Hippocampal formation (tissue), 2 donors: ENCODE measurements at regions not wholly inside any gene's neighbourhood (a gene's known extent, or its start where the extent isn't known, plus 50 kb on each side); places are given as distances from the start of the nearest gene placed in this dataset.

Experiments
- DNase-seq, 2 donors: peaks; one replicate each; lab custom pipeline; 2025; lab: John Stamatoyannopoulos, UW

DNA sequence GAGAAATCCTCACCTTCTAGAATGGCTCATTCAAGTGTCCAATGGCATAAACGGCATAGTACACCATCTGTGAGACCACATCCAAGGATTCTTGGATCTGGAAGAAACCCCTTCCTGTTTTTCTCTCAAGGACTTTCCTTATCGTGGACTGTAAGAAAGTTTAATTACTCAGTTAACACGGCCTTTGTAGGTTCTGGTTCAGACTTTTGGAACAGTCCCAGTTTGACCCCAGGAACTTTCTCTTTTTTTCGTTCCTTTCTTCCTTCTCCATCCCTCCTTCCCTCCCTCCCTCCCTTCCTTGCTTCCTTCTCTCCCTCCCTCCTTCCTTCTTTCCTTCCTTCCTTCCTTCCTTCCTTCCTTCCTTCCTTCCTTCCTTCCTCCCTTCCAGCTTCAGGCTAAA lies 343.5 kb upstream of the SMIM31 start:
- no peak for DNase-seq

DNA sequence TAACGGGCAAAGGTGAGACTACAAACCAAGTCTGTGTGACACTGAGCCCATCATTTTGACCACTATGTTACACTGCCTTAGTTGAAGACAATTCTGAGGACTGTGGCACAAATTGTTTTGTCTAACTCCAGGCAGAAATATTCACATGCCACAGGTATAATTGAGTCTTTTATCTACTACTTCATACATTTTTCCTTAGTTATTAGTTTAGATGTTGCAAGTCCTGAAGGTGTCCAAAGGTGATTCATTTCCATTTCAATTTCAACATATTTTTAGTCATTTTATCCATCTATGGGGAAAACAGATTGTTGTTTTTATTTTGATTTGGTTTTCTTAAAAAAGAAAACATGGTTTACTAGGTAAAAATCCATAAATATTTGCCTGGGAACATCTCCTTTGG lies 341.7 kb upstream of the SMIM31 start:
- DNase-seq = no peak

DNA sequence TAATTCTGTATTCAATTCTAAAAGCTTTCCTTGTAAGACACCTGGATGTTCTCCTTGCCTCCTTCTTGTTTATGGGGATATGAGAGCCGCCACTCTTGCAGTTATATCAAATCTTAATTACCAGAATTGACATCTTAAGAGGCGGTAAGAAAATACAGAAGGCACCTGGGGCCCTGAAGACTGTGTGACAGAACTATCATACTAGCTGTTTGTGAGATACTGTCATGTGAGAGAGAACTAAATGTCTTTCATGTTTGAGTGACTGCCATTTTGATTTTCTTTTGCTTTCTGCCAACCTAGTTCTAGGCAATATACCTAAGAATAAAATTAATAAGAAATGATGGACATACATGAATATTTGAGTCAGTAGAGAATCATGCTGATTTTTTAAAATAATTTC lies 340.2 kb upstream of the SMIM31 start:
- no peak for DNase-seq

DNA sequence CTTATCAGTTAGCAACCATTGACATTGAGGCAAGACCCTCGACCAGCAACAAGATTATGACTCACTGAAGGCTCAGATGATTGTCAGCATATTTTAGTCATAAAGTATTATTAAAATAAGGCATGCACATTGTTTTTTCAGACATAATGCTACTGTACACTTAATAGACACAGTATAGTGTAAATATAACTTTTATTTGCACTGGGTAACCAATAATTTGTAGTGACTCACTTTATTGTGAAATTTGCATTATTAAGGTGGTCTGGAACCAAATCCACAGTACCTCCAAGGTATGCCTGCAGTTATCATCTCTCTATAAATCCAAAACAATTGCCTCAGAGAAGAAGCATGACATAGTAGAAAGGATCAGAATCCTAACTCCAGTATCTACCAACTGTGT lies 330.1 kb upstream of the SMIM31 start:
- DNase-seq = no peak

DNA sequence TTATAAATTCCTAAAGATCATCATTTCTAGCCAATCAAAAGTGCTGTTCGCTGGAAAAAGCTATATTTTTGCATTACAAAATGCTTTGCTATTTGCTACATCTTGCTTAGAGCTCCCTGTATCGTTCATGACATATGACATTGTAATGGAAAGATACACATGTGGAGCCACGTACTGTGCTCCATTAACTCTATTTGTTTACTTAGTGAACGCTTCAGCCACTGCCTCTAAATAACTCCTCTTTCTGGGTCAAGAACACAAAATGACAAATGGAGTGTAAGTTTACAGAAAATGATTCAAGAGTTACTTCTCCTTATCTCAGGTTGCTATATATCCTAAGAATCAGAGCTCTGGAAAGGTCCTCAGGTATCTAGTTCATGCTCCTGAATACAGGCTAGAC lies 329.1 kb upstream of the SMIM31 start:
- no peak for DNase-seq

DNA sequence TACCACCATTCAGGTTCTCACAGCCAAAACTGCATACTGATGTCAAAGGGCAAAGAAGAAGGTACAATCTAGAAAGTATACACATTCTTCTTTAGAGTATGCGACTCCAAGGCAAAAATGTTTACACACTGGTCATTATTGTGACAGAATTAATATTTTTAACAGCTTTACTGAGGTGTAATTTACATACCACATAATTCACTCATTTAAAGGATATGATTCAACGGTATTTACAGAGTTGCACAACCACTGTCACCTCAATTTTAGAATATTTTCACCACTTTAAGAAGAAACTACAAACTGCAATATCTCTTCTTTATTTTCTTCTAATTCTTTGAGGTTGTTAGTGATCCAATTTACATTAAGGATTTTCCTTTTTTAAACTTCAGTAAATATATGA lies 325.4 kb upstream of the SMIM31 start:
- no peak for DNase-seq

DNA sequence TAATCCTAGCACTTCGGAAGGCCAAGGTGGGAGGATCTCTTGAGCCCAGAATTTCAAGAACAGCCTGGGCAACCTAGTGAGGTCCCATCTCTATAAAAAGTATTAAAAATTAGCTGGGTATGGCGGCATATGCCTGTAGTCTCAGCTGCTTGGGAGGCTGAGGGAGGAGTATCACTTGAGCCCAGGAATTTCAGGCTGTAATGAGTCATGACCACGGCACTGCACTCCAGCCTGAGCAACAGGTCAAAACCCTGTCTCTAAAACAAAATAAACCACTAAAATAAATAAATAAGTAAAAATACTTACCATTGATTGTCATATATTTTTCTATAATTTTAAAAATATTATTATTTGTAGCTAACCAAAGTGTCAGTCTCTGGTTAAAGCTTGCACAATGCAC lies 315.6 kb upstream of the SMIM31 start:
- no peak for DNase-seq

DNA sequence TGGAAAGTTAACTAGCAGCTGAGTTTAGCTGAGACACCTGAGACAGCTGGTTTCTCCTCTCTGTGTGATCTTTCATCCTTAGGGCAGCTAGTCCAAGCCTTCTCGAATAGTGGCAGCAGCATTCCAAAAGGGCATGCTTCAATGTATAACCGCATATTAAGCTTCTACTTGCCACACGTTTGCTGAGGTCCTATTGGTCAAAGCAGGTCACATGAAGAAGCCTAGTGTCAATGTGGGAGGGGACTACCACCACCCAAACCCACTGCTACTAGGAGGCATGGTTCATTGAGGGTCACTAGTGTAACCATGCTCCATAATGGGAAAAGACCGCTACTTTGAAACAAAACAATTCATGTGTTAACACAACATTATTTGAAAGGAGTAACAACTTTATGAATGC lies 314.9 kb upstream of the SMIM31 start:
- DNase-seq = no peak

DNA sequence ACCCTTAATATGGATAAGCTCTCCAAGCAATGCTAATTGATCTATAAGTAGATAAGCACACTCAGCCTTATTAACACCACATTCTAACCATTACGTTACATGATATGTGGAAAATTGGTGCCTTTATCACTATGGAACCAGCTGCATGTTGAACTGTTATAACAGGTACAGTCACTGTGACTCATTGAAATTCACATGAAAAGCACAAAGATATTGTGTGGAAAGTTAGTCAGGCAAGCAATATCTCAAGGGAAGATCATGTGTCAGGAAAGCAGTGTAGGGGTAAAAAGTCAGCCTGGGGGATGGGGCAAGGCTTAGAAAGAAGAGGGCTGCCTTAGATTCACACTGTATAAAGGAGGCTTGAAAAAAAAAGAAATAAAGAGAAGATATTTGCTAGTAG lies 313.7 kb upstream of the SMIM31 start:
- DNase-seq = no peak

DNA sequence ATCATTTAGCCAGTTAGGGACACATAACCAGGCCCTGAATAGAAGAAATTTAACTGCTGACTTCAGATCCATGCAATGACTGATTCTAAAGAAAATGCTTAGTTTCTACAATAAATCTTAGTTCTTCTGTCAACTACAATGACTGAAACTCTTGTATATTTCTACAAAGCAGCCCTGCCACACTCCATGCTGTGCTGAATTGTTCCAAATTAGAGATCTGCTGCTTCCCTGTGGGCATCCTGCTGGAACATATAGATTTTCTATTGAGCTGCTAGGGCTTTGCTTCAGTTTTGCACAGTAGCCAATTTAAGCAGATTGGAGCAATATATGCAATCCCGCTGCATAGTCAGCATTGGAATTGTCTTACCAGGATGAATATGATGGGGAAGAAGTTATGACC lies 312.8 kb upstream of the SMIM31 start:
- no peak for DNase-seq

DNA sequence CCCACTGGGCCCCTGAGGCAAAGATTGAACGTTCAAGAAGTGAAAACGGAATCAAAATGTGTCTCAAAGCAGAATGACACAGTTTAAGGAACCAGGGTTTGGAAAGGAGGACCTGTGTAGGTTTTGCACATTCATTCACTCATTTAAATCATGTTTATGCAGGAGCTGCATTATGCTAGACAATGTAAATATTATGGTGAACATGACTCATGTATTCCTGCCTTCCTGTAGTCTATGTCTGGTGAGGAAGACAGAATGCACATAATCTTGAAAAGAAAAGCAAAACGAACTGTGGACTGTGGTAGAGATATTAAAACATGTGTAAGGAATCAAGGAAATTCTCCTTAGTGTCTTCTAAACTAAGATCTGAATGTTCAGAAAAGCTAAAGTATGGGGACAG lies 311.8 kb upstream of the SMIM31 start:
- no peak for DNase-seq

DNA sequence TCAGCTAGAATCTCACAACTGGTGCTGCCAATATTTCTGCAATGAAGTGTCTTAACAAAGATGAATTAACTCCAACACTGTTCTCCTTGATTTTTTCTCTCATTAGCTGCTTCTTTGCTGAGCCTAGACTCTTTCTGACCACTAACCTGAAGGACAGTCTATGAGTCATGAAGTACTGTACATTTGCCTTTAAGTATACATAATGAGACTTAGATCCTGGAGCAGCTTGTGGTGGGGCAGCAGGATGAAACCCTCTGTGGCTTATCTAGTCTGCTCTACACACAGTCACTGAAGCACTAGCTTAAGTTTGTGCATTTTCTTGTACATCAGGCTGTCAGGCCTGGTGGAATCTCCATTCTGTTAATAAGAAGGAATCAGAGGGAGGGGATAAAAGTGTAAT lies 307.4 kb upstream of the SMIM31 start:
- DNase-seq = no peak

DNA sequence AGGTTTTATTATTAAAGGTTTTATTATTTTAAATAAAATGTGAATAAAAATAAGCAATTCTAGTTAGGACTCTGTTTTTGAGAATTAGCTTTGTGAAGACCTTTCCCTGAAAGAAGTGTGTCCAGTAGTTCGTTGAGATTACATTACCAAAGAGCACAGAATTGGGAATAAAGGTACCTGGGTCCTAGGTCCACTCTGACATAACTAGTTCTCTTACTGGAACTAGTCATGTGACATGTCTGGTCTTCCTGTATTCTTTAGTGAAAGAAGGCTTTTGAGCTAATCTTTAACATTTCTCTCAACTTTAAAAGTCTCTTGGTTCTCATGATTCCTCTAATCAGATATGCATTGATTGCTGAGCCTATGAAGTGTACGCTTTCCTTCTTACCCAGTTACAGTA lies 292.0 kb upstream of the SMIM31 start:
- DNase-seq = no peak

DNA sequence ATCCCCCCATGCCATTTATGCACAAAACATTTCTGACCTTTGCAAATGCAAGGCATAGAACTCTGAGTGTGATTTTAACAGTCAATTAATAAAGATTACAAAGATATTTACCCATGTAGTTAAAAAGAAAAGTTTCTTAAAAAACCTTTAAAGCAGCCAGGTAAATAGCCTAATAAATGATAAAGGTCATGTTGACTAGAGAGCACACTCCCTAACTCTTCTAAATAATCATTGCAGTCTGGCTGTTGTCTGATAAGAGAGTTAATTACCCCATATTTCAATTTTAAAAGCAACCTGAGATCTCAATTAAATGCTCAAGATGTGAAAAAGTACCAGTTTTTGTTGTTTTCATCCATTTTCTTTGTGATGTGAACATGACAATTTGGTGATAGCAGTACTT lies 291.5 kb upstream of the SMIM31 start:
- DNase-seq = no peak

DNA sequence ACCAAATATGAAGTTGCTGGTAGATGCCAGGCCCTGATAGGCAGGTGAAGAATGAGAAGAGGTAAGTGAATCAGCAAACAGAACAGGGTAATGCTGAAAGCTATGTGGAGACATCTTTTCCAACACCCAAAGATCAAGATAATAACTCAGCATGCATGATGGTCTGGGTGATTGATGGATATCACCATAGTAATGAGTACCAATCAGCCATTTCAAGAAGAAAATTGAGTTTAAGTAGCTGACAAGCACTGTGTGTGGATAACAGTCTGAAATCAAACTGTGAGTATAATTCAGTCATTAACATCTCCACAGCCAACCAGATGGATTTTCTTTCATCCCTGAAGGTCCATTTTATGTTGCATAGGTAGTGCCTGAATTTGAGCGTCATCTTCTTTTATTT lies 289.6 kb upstream of the SMIM31 start:
- no peak for DNase-seq

DNA sequence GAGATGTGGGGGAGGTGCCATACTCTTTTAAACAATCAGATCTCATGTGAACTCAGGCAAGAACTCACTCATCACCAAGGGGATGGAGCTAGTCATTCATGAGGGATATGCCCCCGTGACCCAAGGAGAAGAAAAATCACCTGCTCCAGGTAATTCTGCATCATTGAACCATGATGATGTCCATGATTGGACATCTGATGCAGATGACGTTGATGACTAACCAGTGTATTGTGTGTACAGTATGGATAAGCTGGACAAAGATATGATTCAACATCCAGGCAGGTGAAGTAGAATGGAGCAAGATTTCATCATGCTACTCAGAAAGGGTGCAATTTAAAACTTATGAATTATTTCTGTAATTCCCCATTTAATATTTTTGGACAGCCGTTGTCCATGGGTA lies 286.4 kb upstream of the SMIM31 start:
- no peak for DNase-seq

DNA sequence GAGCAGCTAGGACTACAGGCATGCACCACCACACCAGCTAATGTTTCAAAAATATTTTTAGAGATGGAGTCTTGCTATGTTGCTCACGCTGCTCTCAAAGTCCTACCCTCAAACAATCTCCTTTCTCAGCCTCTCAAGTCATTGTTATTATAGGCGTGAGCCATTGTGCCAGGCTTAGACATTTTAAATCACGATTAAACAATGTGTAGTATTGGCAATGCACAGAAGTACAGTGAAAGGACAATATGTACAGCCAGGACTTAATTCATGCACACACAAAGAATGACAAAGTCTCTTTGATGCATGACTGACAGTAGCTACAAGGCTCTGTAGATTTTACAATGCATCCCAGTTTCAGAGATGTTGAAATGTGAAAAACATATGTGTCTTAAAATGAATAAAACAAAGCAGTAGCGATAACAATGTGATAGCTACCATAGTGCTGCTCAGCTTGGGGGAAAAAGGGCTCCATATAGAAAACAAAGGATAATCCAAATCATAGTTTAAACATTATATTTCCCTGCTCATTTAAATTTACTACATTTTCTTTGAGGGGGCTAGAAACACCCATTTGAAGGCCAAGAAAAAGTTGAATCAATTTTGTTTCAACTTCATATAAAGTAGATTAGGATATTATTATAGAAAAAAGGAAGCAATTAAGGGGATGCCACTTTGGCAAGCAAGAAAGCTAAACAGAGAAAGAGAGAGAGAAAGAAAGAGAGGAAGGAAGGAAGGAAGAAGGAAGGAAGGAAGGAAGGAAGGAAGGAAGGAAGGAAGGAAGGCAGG lies 272.4 kb upstream of the SMIM31 start:
- DNase-seq = peak in 1 of 2 donors; percentile 7

DNA sequence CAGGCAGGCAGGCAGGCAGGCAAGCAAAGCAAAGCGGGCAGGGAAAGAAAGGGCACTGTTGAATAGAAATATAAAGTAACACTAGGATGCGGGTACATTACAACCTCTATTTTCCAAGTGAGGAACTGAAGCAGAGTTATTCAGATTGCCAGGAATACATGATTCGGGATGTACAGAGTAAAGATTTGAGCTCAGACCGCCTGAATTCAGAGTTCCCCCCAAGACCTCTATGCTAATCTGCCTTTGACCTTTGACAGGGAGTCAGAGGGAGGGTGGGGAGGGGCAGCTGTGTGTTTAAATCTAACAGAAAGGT lies 271.9 kb upstream of the SMIM31 start:
- no peak for DNase-seq

DNA sequence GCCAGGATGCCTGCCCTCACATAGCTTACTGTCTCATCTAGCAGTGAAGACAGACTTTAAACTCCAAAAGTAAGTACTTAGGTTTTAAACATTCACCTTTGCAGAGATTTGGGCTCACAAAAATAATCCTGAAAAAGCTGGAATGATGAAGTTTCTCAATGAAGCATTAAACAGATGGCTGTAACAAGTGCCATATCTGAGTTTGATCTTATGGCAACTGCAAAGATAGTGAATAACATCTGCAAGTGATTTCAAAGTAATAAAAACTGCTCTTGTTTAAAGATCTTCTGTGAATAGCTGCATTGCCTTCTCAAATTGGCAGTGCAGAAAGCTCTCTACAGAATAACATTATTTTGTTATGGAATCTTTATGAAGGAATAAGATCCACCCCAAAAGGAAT lies 271.2 kb upstream of the SMIM31 start:
- DNase-seq = no peak

DNA sequence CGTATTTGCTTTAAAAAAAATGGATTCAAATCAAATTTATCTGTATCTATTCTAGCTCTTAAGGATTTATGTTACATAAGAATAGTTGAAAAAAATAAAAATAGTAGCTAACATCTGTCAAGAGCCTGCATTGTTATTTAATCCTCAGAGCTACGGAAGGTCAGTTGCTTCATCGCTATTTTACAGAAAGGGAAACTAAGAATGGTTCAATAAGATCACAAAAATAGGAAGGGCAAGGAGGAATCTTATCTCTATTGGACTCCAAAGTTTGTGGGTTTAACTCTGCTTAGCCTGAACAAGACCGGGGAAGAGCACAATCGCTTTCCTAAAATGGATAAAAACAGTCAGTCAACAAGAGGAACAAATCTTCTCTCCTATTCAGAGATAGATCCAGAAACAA lies 270.2 kb upstream of the SMIM31 start:
- DNase-seq = no peak

DNA sequence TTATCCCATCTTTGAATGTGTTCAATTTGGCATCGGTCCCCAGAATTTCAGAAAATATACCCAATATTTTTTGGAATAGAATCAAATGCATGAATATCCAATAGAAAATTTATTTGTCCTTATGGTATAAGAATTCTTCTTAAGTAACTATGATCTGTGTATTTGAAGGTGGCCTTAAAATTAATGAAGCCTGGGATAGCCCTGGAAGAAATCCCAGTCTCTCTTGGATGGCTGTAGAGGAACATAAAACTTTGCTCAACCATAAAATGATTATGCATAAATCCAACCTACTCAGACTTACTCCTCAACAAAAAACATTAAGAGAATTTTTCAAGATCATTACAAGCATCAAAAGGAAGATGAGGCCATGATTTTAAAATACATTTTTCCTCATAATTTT lies 269.4 kb upstream of the SMIM31 start:
- DNase-seq = no peak

DNA sequence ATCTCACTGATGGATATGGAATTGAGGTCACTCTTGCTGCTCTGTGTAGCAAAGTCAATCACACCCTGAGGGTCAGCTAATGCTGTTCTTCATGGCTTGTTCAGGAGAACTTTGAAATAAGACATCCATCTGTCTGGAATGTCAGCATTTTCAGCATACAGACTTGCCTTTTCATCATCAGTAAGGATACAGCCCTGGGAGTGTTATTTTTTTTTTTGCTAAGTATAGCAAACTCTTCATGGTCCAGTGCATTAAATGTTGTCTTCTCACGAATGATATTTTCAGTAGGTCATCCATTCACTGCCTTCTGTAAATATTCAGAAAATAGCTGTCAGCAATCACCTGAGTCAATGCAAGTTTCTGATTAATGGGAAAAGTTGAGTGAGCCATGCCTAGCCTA lies 268.8 kb upstream of the SMIM31 start:
- no peak for DNase-seq

DNA sequence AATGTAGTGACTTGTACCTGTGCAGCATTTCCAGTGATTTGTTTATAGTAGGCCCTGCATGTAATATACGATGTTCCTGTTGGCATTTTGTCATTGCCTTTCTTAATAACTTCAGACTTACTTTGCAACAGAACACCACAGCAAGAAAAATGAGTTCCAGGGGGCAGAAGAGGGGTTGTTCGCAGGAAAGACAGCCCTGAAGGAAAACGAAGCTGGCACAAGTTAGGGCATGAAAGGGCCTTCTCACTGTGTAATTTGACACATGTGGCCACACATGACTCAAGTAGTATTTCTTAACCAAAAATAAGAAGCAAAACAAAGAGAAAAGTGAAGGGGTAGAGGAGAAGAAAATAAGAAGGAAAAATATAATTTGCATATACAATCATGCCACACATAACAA lies 265.8 kb upstream of the SMIM31 start:
- no peak for DNase-seq

DNA sequence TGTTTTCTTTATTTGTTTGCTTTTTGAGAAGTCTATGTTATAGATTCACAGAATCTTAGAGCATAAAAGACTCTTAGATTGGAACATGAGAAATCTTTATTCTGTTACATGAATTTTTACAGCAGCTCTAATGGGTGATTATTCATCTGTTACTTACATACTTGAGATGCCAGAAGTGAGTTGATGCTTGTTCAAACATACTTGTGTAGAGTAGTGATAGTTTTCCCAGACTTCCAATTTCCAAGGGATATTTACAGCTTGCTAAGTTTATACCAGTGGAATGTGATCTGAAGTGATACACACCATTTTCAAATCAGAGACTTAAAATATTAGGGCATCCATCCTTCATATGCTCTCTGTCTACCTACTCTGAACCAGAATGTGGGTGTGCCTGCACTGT lies 252.9 kb upstream of the SMIM31 start:
- DNase-seq = no peak

DNA sequence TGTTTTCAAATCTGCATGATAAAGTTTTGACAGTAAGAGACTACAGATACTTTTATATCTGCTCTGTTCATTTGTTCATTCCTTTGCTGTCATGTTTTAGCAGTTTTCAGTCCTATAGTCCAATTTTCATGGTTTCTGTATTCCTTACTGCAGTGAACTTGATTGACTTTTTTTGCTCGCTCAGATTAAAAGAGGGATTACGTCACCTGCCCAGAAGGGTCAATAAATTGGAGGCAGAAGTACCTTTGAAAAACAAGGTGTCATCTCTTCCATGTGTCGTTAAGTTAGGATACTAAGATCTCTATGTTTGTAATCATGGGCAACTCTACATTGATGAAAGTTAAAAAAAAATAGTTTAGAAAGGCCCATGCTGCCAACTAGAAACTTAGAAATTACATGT lies 250.1 kb upstream of the SMIM31 start:
- DNase-seq = no peak
